Brain microvascular endothelial cell (primary cell): ENCODE measurements at regions not wholly inside any gene's neighbourhood (a gene's known extent, or its start where the extent isn't known, plus 50 kb on each side); places are given as distances from the start of the nearest gene placed in this dataset.
A peak's percentile ranks its signal among the peaks of the same experiment; 100 is the strongest.

Source experiments
- DNase-seq: peaks from one replicate; pipeline ENCODE4 v3.0.0-alpha.2; 2020
- H3K27ac ChIP-seq: fragments of 250-450 bp; sonication (Bioruptor Pico); 2 replicates; pipeline ENCODE4 v1.5.1; 2020; ENCODE audit warnings: mild to moderate bottlenecking, moderate library complexity
- H3K27me3 ChIP-seq: fragments of 250-450 bp; sonication (Bioruptor Pico); replicated peaks from 2 replicates; pipeline ENCODE4 v1.5.1; 2020; ENCODE audit warnings: mild to moderate bottlenecking
- H3K36me3 ChIP-seq: fragments of 250-450 bp; sonication (Bioruptor Pico); replicated peaks from 2 replicates; pipeline ENCODE4 v1.5.1; 2020; ENCODE audit warnings: mild to moderate bottlenecking
- H3K4me3 ChIP-seq: 2 replicates; pipeline ENCODE4 v1.5.1; 2011; ENCODE audit warnings: low read depth, mild to moderate bottlenecking, control low read depth, low read length, moderate library complexity
- in situ Hi-C: cut with HindIII; loops from 2 replicates; pipeline ENCODE4 v1.10.0; 2017; ENCODE audit warnings: low sequenced_read_pairs, low pct_ligation_motif_present
- TF ChIP-seq, protein P1 (sequence below): IDR thresholded peaks from 2 replicates; pipeline ENCODE4 v1.5.1; 2011; ENCODE audit warnings: low read depth, mild to moderate bottlenecking, moderate library complexity, low read length, control low read depth, inconsistent platforms; ENCODE audit errors: missing control alignments

- TF ChIP-seq, protein P1, sequence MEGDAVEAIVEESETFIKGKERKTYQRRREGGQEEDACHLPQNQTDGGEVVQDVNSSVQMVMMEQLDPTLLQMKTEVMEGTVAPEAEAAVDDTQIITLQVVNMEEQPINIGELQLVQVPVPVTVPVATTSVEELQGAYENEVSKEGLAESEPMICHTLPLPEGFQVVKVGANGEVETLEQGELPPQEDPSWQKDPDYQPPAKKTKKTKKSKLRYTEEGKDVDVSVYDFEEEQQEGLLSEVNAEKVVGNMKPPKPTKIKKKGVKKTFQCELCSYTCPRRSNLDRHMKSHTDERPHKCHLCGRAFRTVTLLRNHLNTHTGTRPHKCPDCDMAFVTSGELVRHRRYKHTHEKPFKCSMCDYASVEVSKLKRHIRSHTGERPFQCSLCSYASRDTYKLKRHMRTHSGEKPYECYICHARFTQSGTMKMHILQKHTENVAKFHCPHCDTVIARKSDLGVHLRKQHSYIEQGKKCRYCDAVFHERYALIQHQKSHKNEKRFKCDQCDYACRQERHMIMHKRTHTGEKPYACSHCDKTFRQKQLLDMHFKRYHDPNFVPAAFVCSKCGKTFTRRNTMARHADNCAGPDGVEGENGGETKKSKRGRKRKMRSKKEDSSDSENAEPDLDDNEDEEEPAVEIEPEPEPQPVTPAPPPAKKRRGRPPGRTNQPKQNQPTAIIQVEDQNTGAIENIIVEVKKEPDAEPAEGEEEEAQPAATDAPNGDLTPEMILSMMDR, result peak; percentile 31
- no peak for DNase-seq
- Histone ChIP-seq H3K36me3 (no peaks in the 10 kb centered on the region), H3K27me3 (no peaks in the 10 kb centered on the region), H3K4me3 (no peak overlapping the region), H3K27ac (no peak overlapping the region)
- in situ Hi-C loops, result no loop called here
Measured at GRCh38 chr6:141594874-141595273, 537.9 kb upstream of the GJE1 start.

DNA sequence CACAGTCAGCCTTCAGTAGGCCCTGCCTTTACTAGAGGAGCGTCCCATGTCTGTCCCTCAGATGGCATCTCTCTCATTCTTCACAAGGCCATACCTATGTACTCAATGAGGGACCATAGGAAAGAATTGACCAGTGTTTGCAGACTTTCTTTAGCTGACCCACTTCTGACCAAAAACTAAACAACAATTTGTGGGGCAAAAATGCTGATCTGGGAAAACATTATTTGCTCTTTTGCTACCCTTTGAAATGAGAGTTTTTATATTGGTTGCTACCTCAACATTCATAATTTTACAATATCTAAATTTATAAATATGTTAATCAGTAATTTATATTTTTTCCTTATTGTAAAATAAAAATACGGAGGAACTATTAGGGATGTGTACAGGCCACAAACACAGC, 539.4 kb upstream of the GJE1 start:
- Histone ChIP-seq H3K36me3 (no peaks in the 10 kb centered on the region), H3K27ac (no peak overlapping the region), H3K4me3 (no peak overlapping the region), H3K27me3 (no peaks in the 10 kb centered on the region)
- in situ Hi-C loops, result no loop called here
- TF ChIP-seq, protein P1, result no peak
- DNase-seq, result no peak

GRCh38 chr6:141587482-141588266, 545.1 kb upstream of the GJE1 start:
- Histone ChIP-seq H3K27me3 (no peaks in the 10 kb centered on the region), H3K36me3 (no peaks in the 10 kb centered on the region), H3K4me3 (no peak overlapping the region), H3K27ac (peak overlapping the region; percentile 2)
- in situ Hi-C loops, result no loop called here
- DNase-seq, result peak; percentile 47
- TF ChIP-seq, protein P1, result no peak

GRCh38 chr6:141580988-141581552, 551.7 kb upstream of the GJE1 start:
- Histone ChIP-seq H3K27ac (no peak overlapping the region), H3K36me3 (no peaks in the 10 kb centered on the region), H3K27me3 (no peaks in the 10 kb centered on the region), H3K4me3 (no peak overlapping the region)
- TF ChIP-seq, protein P1, result no peak
- peak; percentile 14 for DNase-seq
- in situ Hi-C loops, result no loop called here

DNA sequence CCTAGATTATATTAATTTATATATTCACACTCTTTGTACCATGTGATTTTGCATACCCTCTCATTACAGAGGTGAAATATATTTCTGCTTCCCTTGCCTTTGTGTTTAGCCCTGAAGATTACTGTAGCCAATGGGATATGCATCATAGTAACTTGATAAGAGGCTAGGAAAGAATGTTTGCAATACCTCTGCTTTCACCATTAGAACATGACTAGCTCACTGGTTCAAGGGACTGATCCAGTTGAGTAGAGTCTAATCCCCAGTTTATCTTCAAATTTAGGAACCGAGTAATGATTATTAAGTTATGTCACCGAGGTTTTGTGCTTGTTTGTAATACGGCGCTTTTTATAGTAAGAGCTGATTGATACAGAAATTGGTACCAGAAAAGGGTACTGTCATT, 552.6 kb upstream of the GJE1 start:
- Histone ChIP-seq H3K36me3 (no peaks in the 10 kb centered on the region), H3K27me3 (no peaks in the 10 kb centered on the region), H3K4me3 (no peak overlapping the region), H3K27ac (no peak overlapping the region)
- TF ChIP-seq, protein P1, result no peak
- in situ Hi-C loops, result no loop called here
- DNase-seq, result no peak

- in situ Hi-C loops, result no loop called here
- TF ChIP-seq, protein P1, result no peak
- H3K27me3 ChIP-seq, result no peaks in the 10 kb centered on the region
- no peak overlapping the region for H3K4me3 ChIP-seq
- no peak overlapping the region for H3K27ac ChIP-seq
- no peak for DNase-seq
- no peaks in the 10 kb centered on the region for H3K36me3 ChIP-seq
Measured at GRCh38 chr6:141576751-141577150, 556.0 kb upstream of the GJE1 start.
